Mesothelial cell of epicardium (in vitro differentiated cells): ENCODE measurements at regions not wholly inside any gene's neighbourhood (a gene's known extent, or its start where the extent isn't known, plus 50 kb on each side); places are given as distances from the start of the nearest gene placed in this dataset.

Source experiments
- DNase-seq, 2 experiments: peaks; one replicate each; pipeline ENCODE4 v3.0.0; 2021; ENCODE audit warnings: low spot score in 2 of 2; ENCODE audit not compliant: unreplicated experiment in 2 of 2
- H3K27ac Mint-ChIP-seq: 2 replicates; pipeline ENCODE4 v1.8.0; 2021; ENCODE audit warnings: mixed read lengths
- H3K27me3 Mint-ChIP-seq: 2 replicates; pipeline ENCODE4 v1.8.0; 2021; ENCODE audit warnings: low read depth, mixed read lengths
- H3K36me3 Mint-ChIP-seq: 2 replicates; pipeline ENCODE4 v1.8.0; 2021; ENCODE audit warnings: mixed read lengths
- H3K4me1 Mint-ChIP-seq: 2 replicates; pipeline ENCODE4 v1.8.0; 2021; ENCODE audit warnings: mixed read lengths
- H3K4me3 Mint-ChIP-seq: 2 replicates; pipeline ENCODE4 v1.8.0; 2021; ENCODE audit warnings: mild to moderate bottlenecking, moderate library complexity, mixed read lengths
- H3K9me3 Mint-ChIP-seq: 2 replicates; pipeline ENCODE4 v1.8.0; 2021; ENCODE audit warnings: mixed read lengths
- TF ChIP-seq, protein P1 (sequence below): fragments of 200-600 bp; sonication (generic); IDR thresholded peaks from one replicate; pipeline ENCODE4 v1.5.0; 2021; ENCODE audit warnings: antibody characterized with exemption; ENCODE audit not compliant: unreplicated experiment

DNA sequence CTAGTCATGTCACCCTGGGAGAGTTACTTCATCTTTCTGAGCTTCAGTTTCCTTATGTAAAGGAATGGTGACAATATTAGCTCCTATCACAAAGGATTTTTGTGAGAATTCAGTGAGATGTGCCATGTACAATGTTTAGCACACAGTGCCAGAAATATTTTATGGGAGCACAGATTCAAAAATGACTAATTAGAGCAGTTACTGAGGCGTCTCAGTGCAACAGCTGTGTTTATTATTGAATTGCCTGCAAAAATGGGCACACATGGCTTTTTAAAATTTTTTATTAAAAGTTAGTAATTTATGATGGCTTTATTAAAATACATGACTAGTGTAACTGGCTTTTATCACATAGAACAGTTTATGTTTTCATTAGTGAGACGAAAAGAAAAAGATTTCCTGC, 134.3 kb upstream of the AHI1 start:
- Mint-ChIP-seq H3K4me1 (peaks cover 12% of the 10 kb centered on the region), H3K27me3 (no peaks in the 10 kb centered on the region), H3K36me3 (no peaks in the 10 kb centered on the region), H3K4me3 (no peak overlapping the region), H3K27ac (no peak overlapping the region), H3K9me3 (no peaks in the 10 kb centered on the region)
- TF ChIP-seq, protein P1, sequence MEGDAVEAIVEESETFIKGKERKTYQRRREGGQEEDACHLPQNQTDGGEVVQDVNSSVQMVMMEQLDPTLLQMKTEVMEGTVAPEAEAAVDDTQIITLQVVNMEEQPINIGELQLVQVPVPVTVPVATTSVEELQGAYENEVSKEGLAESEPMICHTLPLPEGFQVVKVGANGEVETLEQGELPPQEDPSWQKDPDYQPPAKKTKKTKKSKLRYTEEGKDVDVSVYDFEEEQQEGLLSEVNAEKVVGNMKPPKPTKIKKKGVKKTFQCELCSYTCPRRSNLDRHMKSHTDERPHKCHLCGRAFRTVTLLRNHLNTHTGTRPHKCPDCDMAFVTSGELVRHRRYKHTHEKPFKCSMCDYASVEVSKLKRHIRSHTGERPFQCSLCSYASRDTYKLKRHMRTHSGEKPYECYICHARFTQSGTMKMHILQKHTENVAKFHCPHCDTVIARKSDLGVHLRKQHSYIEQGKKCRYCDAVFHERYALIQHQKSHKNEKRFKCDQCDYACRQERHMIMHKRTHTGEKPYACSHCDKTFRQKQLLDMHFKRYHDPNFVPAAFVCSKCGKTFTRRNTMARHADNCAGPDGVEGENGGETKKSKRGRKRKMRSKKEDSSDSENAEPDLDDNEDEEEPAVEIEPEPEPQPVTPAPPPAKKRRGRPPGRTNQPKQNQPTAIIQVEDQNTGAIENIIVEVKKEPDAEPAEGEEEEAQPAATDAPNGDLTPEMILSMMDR = no peak
- DNase-seq = no peak

DNA sequence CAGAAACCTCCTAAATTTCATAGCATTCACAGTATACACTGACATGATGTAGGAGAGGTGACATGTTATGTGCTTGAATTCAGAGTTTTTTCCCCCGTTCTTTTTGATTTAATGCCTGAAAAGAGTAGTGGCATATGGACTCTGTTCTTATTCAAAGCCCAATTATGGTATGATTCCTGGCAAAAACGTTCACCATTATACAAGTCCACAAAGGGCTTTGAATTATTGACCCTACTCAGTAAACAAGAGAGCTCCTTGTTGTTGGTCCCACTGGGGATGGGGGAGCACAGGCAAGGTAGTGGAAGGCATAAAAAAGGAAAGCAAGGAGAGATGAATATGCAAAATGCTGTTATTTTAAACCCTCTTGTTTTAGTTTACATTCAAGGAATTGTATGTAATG, 136.0 kb upstream of the AHI1 start:
- H3K4me1 Mint-ChIP-seq = peaks cover 9% of the 10 kb centered on the region
- no peak overlapping the region for H3K27ac Mint-ChIP-seq
- no peak for DNase-seq
- no peaks in the 10 kb centered on the region for H3K36me3 Mint-ChIP-seq
- TF ChIP-seq, protein P1 = no peak
- H3K4me3 Mint-ChIP-seq = no peak overlapping the region
- H3K9me3 Mint-ChIP-seq = no peaks in the 10 kb centered on the region
- H3K27me3 Mint-ChIP-seq = no peaks in the 10 kb centered on the region

DNA sequence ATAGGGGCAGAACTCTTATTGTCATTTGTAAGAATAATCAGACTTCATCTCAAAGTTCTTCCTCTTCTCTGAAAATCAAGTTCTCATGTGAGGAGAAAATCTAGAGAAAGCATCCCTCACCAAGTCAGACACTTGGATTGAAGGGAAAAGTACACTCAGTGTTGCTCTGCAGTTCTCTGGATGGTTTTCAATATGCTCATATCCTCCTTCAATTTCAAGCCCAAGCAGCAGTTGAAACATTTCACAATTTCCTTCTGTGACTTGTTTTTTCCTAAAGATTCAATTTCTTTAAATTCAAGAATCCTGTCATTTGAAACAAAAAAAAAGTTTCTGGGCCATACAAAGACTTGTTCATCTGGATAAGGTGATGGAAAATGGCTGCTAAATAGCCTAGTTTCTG, 140.2 kb upstream of the AHI1 start:
- Mint-ChIP-seq H3K27ac (no peak overlapping the region), H3K36me3 (no peaks in the 10 kb centered on the region), H3K4me3 (no peak overlapping the region), H3K4me1 (peaks cover 3% of the 10 kb centered on the region), H3K9me3 (no peaks in the 10 kb centered on the region), H3K27me3 (no peaks in the 10 kb centered on the region)
- TF ChIP-seq, protein P1 = no peak
- DNase-seq = no peak

DNA sequence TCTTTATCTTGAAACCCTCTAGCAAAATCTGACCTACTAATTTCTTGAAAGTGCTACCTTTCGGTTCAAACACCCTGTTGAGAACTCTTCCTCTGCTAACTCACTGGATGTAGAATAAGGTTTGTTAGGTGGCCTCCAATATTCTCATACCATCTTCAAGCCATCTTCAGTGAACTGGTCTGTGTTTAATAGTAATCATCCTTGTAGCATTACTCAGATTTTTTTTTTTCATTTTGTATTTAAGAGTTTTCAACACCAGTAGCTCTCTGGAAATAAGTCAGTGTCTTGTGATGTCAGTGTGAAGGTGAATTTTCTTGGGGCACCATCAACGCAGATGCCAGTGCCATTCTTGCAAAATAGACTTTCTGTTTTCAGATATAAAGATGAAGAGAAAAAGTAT, 140.6 kb upstream of the AHI1 start:
- Mint-ChIP-seq H3K4me1 (peaks cover 3% of the 10 kb centered on the region), H3K27ac (no peak overlapping the region), H3K36me3 (no peaks in the 10 kb centered on the region), H3K27me3 (no peaks in the 10 kb centered on the region), H3K4me3 (no peak overlapping the region), H3K9me3 (no peaks in the 10 kb centered on the region)
- TF ChIP-seq, protein P1 = no peak
- no peak for DNase-seq

DNA sequence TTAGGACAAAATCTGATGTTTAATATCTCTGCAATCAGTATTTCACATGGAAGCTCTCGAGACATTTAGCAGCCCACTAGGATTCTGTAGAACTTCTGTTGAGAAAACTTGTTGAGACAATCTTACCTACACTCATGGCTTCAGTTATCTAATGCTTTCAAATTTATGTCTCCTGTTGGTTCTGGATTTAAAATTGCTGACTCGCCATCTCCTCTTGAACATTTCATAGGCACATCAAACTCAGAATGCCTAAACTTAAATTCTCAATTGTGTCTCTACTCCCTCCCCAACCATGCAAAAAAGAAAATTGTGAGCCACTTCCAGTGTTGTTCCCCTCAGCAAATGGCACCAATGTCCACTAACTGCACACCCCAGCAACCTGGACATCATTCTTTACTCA, 142.5 kb upstream of the AHI1 start:
- Mint-ChIP-seq H3K9me3 (peaks cover 5% of the 10 kb centered on the region), H3K4me1 (peaks cover 3% of the 10 kb centered on the region), H3K27ac (no peak overlapping the region), H3K27me3 (no peaks in the 10 kb centered on the region), H3K4me3 (no peak overlapping the region), H3K36me3 (no peaks in the 10 kb centered on the region)
- TF ChIP-seq, protein P1 = no peak
- DNase-seq = no peak

DNA sequence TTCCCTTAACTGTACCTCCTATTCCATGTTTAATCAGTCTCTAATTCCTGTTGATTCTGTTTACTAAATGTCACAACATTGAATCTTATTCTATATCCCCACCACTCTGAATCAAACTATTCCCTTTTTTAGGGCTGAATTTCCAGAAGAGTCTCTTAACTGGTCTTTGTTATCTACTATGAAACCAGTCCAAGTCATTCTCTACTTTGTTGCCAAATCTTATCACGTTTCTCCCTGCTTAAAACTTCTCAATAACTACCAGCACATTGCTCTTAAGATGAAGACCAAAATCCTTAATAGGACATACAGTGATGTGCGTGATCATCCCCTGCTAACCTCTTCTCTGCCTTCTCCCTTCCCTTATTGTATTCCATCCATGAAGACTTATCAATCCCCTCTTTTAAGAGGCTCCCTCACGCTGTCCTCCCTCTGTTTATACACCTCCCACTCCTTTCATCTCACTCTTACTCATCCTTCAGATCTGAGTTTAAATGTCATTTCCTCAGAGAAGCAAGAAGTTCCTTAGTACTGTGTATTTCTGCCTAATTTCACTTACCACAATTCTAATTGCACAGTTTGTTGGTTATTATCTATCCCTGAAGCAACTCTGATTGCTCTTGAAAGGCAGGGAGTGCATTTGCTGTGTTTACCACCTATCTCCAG, 143.0 kb upstream of the AHI1 start:
- no peaks in the 10 kb centered on the region for H3K36me3 Mint-ChIP-seq
- TF ChIP-seq, protein P1 = no peak
- H3K4me1 Mint-ChIP-seq = peaks cover 3% of the 10 kb centered on the region
- no peak overlapping the region for H3K4me3 Mint-ChIP-seq
- H3K27me3 Mint-ChIP-seq = no peaks in the 10 kb centered on the region
- no peak for DNase-seq
- H3K27ac Mint-ChIP-seq = no peak overlapping the region
- peaks cover 5% of the 10 kb centered on the region for H3K9me3 Mint-ChIP-seq
